OCI-LY1 (cell line): ENCODE measurements at regions not wholly inside any gene's neighbourhood (a gene's known extent, or its start where the extent isn't known, plus 50 kb on each side); places are given as distances from the start of the nearest gene placed in this dataset.

ENCODE experiments used
- H2AFZ ChIP-seq: fragments of 200-600 bp; sonication (generic), shearing (Covaris generic); 2 replicates; pipeline ENCODE4 v1.6.0; 2014; ENCODE audit warnings: antibody characterized with exemption, mild to moderate bottlenecking, low read length
- H3F3A ChIP-seq: fragments of 200-600 bp; sonication (generic), shearing (Covaris generic); 2 replicates; pipeline ENCODE4 v1.6.0; 2014; ENCODE audit warnings: mild to moderate bottlenecking, antibody characterized with exemption, low read length, moderate library complexity; ENCODE audit not compliant: insufficient read depth
- H3K27ac ChIP-seq: fragments of 200-600 bp; sonication (generic); 2 replicates; pipeline ENCODE4 v1.5.1; 2014; ENCODE audit warnings: low read length, mixed run types, mild to moderate bottlenecking, low read depth; ENCODE audit not compliant: poor library complexity, severe bottlenecking
- H3K27me3 ChIP-seq: fragments of 200-600 bp; sonication (generic); 2 replicates; pipeline ENCODE4 v1.6.0; 2014; ENCODE audit warnings: antibody characterized with exemption, mild to moderate bottlenecking, low read length, moderate library complexity; ENCODE audit not compliant: insufficient read depth
- H3K36me3 ChIP-seq: fragments of 200-600 bp; sonication (generic); 2 replicates; pipeline ENCODE4 v1.6.1; 2014; ENCODE audit warnings: mild to moderate bottlenecking, antibody characterized with exemption, low read length, moderate library complexity, mixed read lengths; ENCODE audit not compliant: insufficient read depth
- H3K4me1 ChIP-seq: fragments of 200-600 bp; sonication (generic); 2 replicates; pipeline ENCODE4 v1.5.1; 2014; ENCODE audit warnings: mild to moderate bottlenecking, low read length, moderate library complexity; ENCODE audit not compliant: insufficient read depth, severe bottlenecking
- H3K4me2 ChIP-seq: fragments of 200-600 bp; sonication (generic), shearing (Covaris generic); 2 replicates; pipeline ENCODE4 v1.6.1; 2014; ENCODE audit warnings: low read length
- H3K4me3 ChIP-seq: fragments of 200-600 bp; sonication (generic); 2 replicates; pipeline ENCODE4 v1.5.1; 2014; ENCODE audit warnings: low read length, low read depth, mild to moderate bottlenecking, mixed read lengths; ENCODE audit not compliant: poor library complexity, severe bottlenecking
- H3K79me2 ChIP-seq: fragments of 200-600 bp; shearing (Covaris generic); 2 replicates; pipeline ENCODE4 v1.6.1; 2016; ENCODE audit warnings: mixed run types, low read length, mixed read lengths; ENCODE audit not compliant: insufficient read depth
- H3K9ac ChIP-seq: fragments of 200-600 bp; sonication (generic), shearing (Covaris generic); 2 replicates; pipeline ENCODE4 v1.6.1; 2014; ENCODE audit warnings: mild to moderate bottlenecking, low read length, mixed read lengths
- H3K9me2 ChIP-seq: fragments of 200-600 bp; sonication (generic), shearing (Covaris generic); 2 replicates; pipeline ENCODE4 v1.6.1; 2014; ENCODE audit warnings: low read depth, mild to moderate bottlenecking, low read length, mixed read lengths
- H3K9me3 ChIP-seq: fragments of 200-600 bp; shearing (Covaris generic); 2 replicates; pipeline ENCODE4 v1.6.1; 2014; ENCODE audit warnings: low read length, mixed read lengths
- H4K20me1 ChIP-seq: fragments of 200-600 bp; sonication (generic), shearing (Covaris generic); 2 replicates; pipeline ENCODE4 v1.6.0; 2016; ENCODE audit warnings: mild to moderate bottlenecking, low read length; ENCODE audit not compliant: insufficient read depth
- EZH2 ChIP-seq: fragments of 200-600 bp; sonication (generic), shearing (Covaris generic); IDR thresholded peaks from 2 replicates; pipeline ENCODE4 v1.8.0; 2017; ENCODE audit warnings: borderline replicate concordance, mixed run types, mild to moderate bottlenecking, antibody characterized with exemption, low read length, moderate library complexity, mixed read lengths
- TF ChIP-seq, protein P1 (sequence below): fragments of 200-600 bp; sonication (generic), shearing (Covaris generic); IDR thresholded peaks from 2 replicates; pipeline ENCODE4 v1.5.1; 2017; ENCODE audit warnings: mild to moderate bottlenecking, antibody characterized with exemption, low read length, moderate library complexity, mixed read lengths

DNA sequence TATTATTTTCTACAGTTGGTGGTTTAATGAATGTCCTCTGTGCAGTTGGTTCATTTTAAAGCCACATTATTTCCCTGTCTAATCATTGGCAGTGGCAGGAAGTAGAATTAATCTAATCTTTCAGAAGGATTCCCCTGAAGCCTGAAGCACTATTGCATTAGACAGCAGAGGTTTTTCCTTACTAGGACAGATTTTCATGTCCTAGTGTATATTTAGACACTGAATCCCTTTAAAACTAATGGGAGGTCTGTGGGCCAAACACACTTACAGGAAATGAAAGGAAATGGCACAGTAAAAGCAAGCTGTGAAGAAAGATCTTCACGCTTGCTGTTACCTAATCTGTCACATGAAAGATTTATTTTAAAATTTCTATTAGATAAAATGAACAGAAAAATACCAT is 165.2 kb downstream of the SLC39A8 start:
- Histone ChIP-seq H3K9ac (no peak overlapping the region), H3K36me3 (no peaks in the 10 kb centered on the region), H3K4me1 (no peaks in the 10 kb centered on the region), H3K4me3 (no peak overlapping the region), H3F3A (no peaks in the 10 kb centered on the region), H3K79me2 (no peaks in the 10 kb centered on the region), H3K27me3 (no peaks in the 10 kb centered on the region), H3K9me3 (no peaks in the 10 kb centered on the region), H2AFZ (0 out of 2 replicates have a peak overlapping the region, but pooled peaks have one; percentile 53), H3K27ac (no peak overlapping the region), H3K4me2 (no peak overlapping the region), H3K9me2 (no peaks in the 10 kb centered on the region), H4K20me1 (no peaks in the 10 kb centered on the region)
- TF ChIP-seq EZH2, result no peak
- TF ChIP-seq, protein P1, sequence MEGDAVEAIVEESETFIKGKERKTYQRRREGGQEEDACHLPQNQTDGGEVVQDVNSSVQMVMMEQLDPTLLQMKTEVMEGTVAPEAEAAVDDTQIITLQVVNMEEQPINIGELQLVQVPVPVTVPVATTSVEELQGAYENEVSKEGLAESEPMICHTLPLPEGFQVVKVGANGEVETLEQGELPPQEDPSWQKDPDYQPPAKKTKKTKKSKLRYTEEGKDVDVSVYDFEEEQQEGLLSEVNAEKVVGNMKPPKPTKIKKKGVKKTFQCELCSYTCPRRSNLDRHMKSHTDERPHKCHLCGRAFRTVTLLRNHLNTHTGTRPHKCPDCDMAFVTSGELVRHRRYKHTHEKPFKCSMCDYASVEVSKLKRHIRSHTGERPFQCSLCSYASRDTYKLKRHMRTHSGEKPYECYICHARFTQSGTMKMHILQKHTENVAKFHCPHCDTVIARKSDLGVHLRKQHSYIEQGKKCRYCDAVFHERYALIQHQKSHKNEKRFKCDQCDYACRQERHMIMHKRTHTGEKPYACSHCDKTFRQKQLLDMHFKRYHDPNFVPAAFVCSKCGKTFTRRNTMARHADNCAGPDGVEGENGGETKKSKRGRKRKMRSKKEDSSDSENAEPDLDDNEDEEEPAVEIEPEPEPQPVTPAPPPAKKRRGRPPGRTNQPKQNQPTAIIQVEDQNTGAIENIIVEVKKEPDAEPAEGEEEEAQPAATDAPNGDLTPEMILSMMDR, result no peak

GRCh38 chr4:102174719-102175189 is 170.5 kb downstream of the SLC39A8 start:
- H3K9me3 ChIP-seq, result no peaks in the 10 kb centered on the region
- no peaks in the 10 kb centered on the region for H3K27me3 ChIP-seq
- H3K9ac ChIP-seq, result no peak overlapping the region
- H3K4me2 ChIP-seq, result no peak overlapping the region
- no peaks in the 10 kb centered on the region for H3K4me1 ChIP-seq
- no peaks in the 10 kb centered on the region for H3K36me3 ChIP-seq
- no peak overlapping the region; the same call in 1 of the 2 replicates for H2AFZ ChIP-seq
- H4K20me1 ChIP-seq, result no peaks in the 10 kb centered on the region
- TF ChIP-seq, protein P1, result no peak
- TF ChIP-seq EZH2, result no peak
- H3K27ac ChIP-seq, result no peak overlapping the region
- no peak overlapping the region for H3K4me3 ChIP-seq
- no peaks in the 10 kb centered on the region for H3K9me2 ChIP-seq
- no peaks in the 10 kb centered on the region for H3F3A ChIP-seq
- H3K79me2 ChIP-seq, result no peaks in the 10 kb centered on the region

DNA sequence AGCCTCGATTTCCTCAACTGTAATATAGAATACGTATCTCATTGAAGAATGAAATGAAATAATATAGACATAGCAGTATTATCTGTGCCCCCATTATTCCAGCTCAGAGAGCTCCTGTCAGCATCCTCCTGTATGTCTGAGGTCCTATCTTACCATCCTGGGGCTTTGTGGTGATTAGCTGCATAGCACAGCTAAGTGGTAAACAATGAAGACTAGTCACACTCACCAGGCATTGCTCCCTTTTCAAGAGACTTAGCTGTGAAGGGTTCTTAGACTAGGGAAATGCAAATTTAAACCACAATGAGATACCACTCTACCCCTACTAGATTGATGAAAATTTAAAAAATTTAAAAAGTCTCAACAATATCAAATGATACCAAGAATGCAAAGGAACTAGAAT is 172.9 kb downstream of the SLC39A8 start:
- Histone ChIP-seq H3K36me3 (no peaks in the 10 kb centered on the region), H3K27ac (no peak overlapping the region), H3K9me2 (no peaks in the 10 kb centered on the region), H4K20me1 (no peaks in the 10 kb centered on the region), H3K4me1 (no peaks in the 10 kb centered on the region), H3K4me3 (no peak overlapping the region), H3K4me2 (no peak overlapping the region), H3F3A (no peaks in the 10 kb centered on the region), H3K9me3 (no peaks in the 10 kb centered on the region), H3K27me3 (no peaks in the 10 kb centered on the region), H3K79me2 (no peaks in the 10 kb centered on the region), H2AFZ (no peak overlapping the region), H3K9ac (no peak overlapping the region)
- TF ChIP-seq, protein P1, result no peak
- TF ChIP-seq EZH2, result no peak
